ENCODE measurements at regions not wholly inside any gene's neighbourhood (a gene's known extent, or its start where the extent isn't known, plus 50 kb on each side); places are given as distances from the start of the nearest gene placed in this dataset.

GRCh38 chr3:1529676-1530075 is 436.9 kb downstream of the CNTN6 start:
- no peak for DNase-seq (ENCODE audit: low spot score, unreplicated experiment)
- peaks cover 3% of the 10 kb centered on the region for H3K9me3 Mint-ChIP-seq (ENCODE audit: low read depth)
- H3K4me1 Mint-ChIP-seq (ENCODE audit: low read depth) = no peaks in the 10 kb centered on the region
- no peak for TF ChIP-seq CTCF (IDR thresholded peaks at IDR 0.05; ENCODE audit: unreplicated experiment)
- no peaks in the 10 kb centered on the region for H3K36me3 Mint-ChIP-seq (ENCODE audit: insufficient read depth)
- no peak overlapping the region for H3K27ac Mint-ChIP-seq
- H3K27me3 Mint-ChIP-seq = no peaks in the 10 kb centered on the region
- no peak overlapping the region for H3K4me3 Mint-ChIP-seq (ENCODE audit: low read depth)

GRCh38 chr3:1531981-1532380 is 439.2 kb downstream of the CNTN6 start:
- H3K36me3 Mint-ChIP-seq (ENCODE audit: insufficient read depth) = no peaks in the 10 kb centered on the region
- DNase-seq (ENCODE audit: low spot score, unreplicated experiment) = no peak
- H3K4me3 Mint-ChIP-seq (ENCODE audit: low read depth) = no peak overlapping the region
- H3K27ac Mint-ChIP-seq = no peak overlapping the region
- TF ChIP-seq CTCF (IDR thresholded peaks at IDR 0.05; ENCODE audit: unreplicated experiment) = no peak
- no peaks in the 10 kb centered on the region for H3K4me1 Mint-ChIP-seq (ENCODE audit: low read depth)
- H3K9me3 Mint-ChIP-seq (ENCODE audit: low read depth) = peaks cover 6% of the 10 kb centered on the region
- H3K27me3 Mint-ChIP-seq = no peaks in the 10 kb centered on the region

- H3K36me3 Mint-ChIP-seq (ENCODE audit: insufficient read depth) = no peaks in the 10 kb centered on the region
- H3K27ac Mint-ChIP-seq = no peak overlapping the region
- H3K4me1 Mint-ChIP-seq (ENCODE audit: low read depth) = no peaks in the 10 kb centered on the region
- no peak for DNase-seq (ENCODE audit: low spot score, unreplicated experiment)
- no peak for TF ChIP-seq CTCF (IDR thresholded peaks at IDR 0.05; ENCODE audit: unreplicated experiment)
- H3K4me3 Mint-ChIP-seq (ENCODE audit: low read depth) = no peak overlapping the region
- peaks cover 9% of the 10 kb centered on the region for H3K9me3 Mint-ChIP-seq (ENCODE audit: low read depth)
- no peaks in the 10 kb centered on the region for H3K27me3 Mint-ChIP-seq
These were observed 440.2 kb downstream of the CNTN6 start for GRCh38 chr3:1532935-1533606.

- Mint-ChIP-seq H3K4me1 (ENCODE audit: low read depth) (no peaks in the 10 kb centered on the region), H3K27me3 (no peaks in the 10 kb centered on the region), H3K36me3 (ENCODE audit: insufficient read depth) (no peaks in the 10 kb centered on the region), H3K4me3 (ENCODE audit: low read depth) (no peak overlapping the region), H3K27ac (no peak overlapping the region), H3K9me3 (ENCODE audit: low read depth) (peaks cover 10% of the 10 kb centered on the region)
- DNase-seq (ENCODE audit: low spot score, unreplicated experiment) = no peak
- no peak for TF ChIP-seq CTCF (IDR thresholded peaks at IDR 0.05; ENCODE audit: unreplicated experiment)
These were observed 440.9 kb downstream of the CNTN6 start for GRCh38 chr3:1533763-1534162.

- Mint-ChIP-seq H3K27me3 (no peaks in the 10 kb centered on the region), H3K36me3 (ENCODE audit: insufficient read depth) (no peaks in the 10 kb centered on the region), H3K4me1 (ENCODE audit: low read depth) (no peaks in the 10 kb centered on the region), H3K27ac (no peak overlapping the region), H3K4me3 (ENCODE audit: low read depth) (no peak overlapping the region), H3K9me3 (ENCODE audit: low read depth) (peaks cover 13% of the 10 kb centered on the region)
- DNase-seq (ENCODE audit: low spot score, unreplicated experiment) = no peak
- TF ChIP-seq CTCF (IDR thresholded peaks at IDR 0.05; ENCODE audit: unreplicated experiment) = no peak
These were observed 441.4 kb downstream of the CNTN6 start for GRCh38 chr3:1534252-1534651.

Data from progenitor cell of endocrine pancreas (in vitro differentiated cells).